Right renal cortex interstitium (tissue), 3 donors: ENCODE measurements at regions not wholly inside any gene's neighbourhood (a gene's known extent, or its start where the extent isn't known, plus 50 kb on each side); places are given as distances from the start of the nearest gene placed in this dataset.
"Not testable (repeated sequence)": the region's sequence is repeated elsewhere in the genome, so short reads cannot be mapped to it uniquely, and the experiment has no call there.

Experiments used
- DNase-seq, 3 donors: peaks; one replicate each; pipeline ENCODE4 v3.0.0-alpha.2; 2013; ENCODE audit warnings: low read depth in 3 of 3, low spot score in 2 of 3

- no peak for DNase-seq
These were observed 651.0 kb upstream of the SLC35B3 start for GRCh38 chr6:9086331-9086730.

GRCh38 chr6:9085709-9086070 lies 650.3 kb upstream of the SLC35B3 start:
- no peak for DNase-seq

GRCh38 chr6:9085054-9085708 lies 649.8 kb upstream of the SLC35B3 start:
- DNase-seq, result no peak

- DNase-seq, result no peak
These were observed 647.8 kb upstream of the SLC35B3 start for GRCh38 chr6:9083108-9083507.

GRCh38 chr6:9066726-9067125 lies 631.4 kb upstream of the SLC35B3 start:
- no peak for DNase-seq

GRCh38 chr6:9064156-9064555 lies 628.8 kb upstream of the SLC35B3 start:
- DNase-seq, result no peak

GRCh38 chr6:9062596-9062995 lies 627.3 kb upstream of the SLC35B3 start:
- no peak for DNase-seq

GRCh38 chr6:9057937-9058336 lies 622.6 kb upstream of the SLC35B3 start:
- no peak for DNase-seq

GRCh38 chr6:9056556-9056955 lies 621.2 kb upstream of the SLC35B3 start:
- no peak for DNase-seq

- DNase-seq, result no peak
These were observed 609.1 kb upstream of the SLC35B3 start for GRCh38 chr6:9044426-9044825.

- DNase-seq, result no peak
These were observed 605.4 kb upstream of the SLC35B3 start for GRCh38 chr6:9040718-9041117.

- no peak for DNase-seq
These were observed 603.9 kb upstream of the SLC35B3 start for GRCh38 chr6:9039258-9039657.

- DNase-seq, result no peak
These were observed 592.7 kb upstream of the SLC35B3 start for GRCh38 chr6:9028086-9028485.

GRCh38 chr6:9025796-9026394 lies 590.5 kb upstream of the SLC35B3 start:
- no peak for DNase-seq

- DNase-seq, result no peak
These were observed 589.9 kb upstream of the SLC35B3 start for GRCh38 chr6:9025228-9025627.

- DNase-seq, result not testable (repeated sequence)
These were observed 588.9 kb upstream of the SLC35B3 start for GRCh38 chr6:9024246-9024645.

- no peak for DNase-seq
These were observed 584.7 kb upstream of the SLC35B3 start for GRCh38 chr6:9020001-9020400.

- DNase-seq, result no peak
These were observed 574.6 kb upstream of the SLC35B3 start for GRCh38 chr6:9009931-9010330.

- DNase-seq, result no peak
These were observed 571.7 kb upstream of the SLC35B3 start for GRCh38 chr6:9007027-9007426.

GRCh38 chr6:9002833-9003232 lies 567.5 kb upstream of the SLC35B3 start:
- DNase-seq, result no peak

GRCh38 chr6:8995156-8995555 lies 559.8 kb upstream of the SLC35B3 start:
- DNase-seq, result no peak

- no peak for DNase-seq
These were observed 557.8 kb upstream of the SLC35B3 start for GRCh38 chr6:8993111-8993510.

GRCh38 chr6:8991844-8992243 lies 556.5 kb upstream of the SLC35B3 start:
- no peak for DNase-seq
